Kidney (tissue), 13 donors: ENCODE measurements at regions not wholly inside any gene's neighbourhood (a gene's known extent, or its start where the extent isn't known, plus 50 kb on each side); places are given as distances from the start of the nearest gene placed in this dataset.

ENCODE experiments used
- DNase-seq, 5 donors: peaks; one replicate each; pipeline ENCODE4 v3.0.0-alpha.2; 2013 to 2020
- FAIRE-seq: peaks from 2 replicates; lab custom pipeline; 2012; peaks lifted over from hg19 to GRCh38; lab: Jason Lieb, UNC
- H3K27ac ChIP-seq, 2 donors: one replicate each; pipeline ENCODE4 v1.7.0; 2013; ENCODE audit warnings: low read depth in 2 of 2, low read length in 2 of 2, inconsistent platforms in 1 of 2
- H3K27me3 ChIP-seq: one replicate; pipeline ENCODE4 v1.7.1; 2013; ENCODE audit warnings: low read length, inconsistent platforms; ENCODE audit not compliant: control insufficient read depth, insufficient read depth
- H3K36me3 ChIP-seq, 3 donors: one replicate each; pipeline versions ENCODE4 v1.7.0 to v1.7.1; 2013; ENCODE audit warnings: low read length in 3 of 3, control low read depth in 1 of 3, inconsistent platforms in 1 of 3; ENCODE audit not compliant: insufficient read depth in 3 of 3, control insufficient read depth in 2 of 3
- H3K4me1 ChIP-seq, 3 donors: one replicate each; pipeline versions ENCODE4 v1.7.0 to v1.7.1; 2013; ENCODE audit warnings: low read length in 3 of 3, inconsistent platforms in 1 of 3, low read depth in 1 of 3; ENCODE audit not compliant: control insufficient read depth in 2 of 3, insufficient read depth in 2 of 3
- H3K4me3 ChIP-seq, 3 donors: one replicate each; pipeline versions ENCODE4 v1.7.0 to v1.8.1; 2013; ENCODE audit warnings: low read length in 3 of 3, control low read depth in 1 of 3, inconsistent platforms in 1 of 3
- H3K9ac ChIP-seq, 3 donors: one replicate each; pipeline versions ENCODE4 v1.7.0 to v1.7.1; 2013; ENCODE audit warnings: low read length in 3 of 3, control low read depth in 1 of 3, inconsistent platforms in 1 of 3
- H3K9me3 ChIP-seq, 3 donors: one replicate each; pipeline versions ENCODE4 v1.7.0 to v1.7.1; 2013; ENCODE audit warnings: low read length in 3 of 3, control low read depth in 1 of 3, inconsistent platforms in 1 of 3; ENCODE audit not compliant: control insufficient read depth in 2 of 3, insufficient read depth in 1 of 3
- intact Hi-C: fragments of 100-400 bp; cut with DNase I; formaldehyde crosslinking; loops from one replicate; pipeline ENCODE4 v1.11.1; 2022
- TF ChIP-seq, protein P1 (sequence below): IDR thresholded peaks from 3 replicates; pipeline ENCODE4 v1.5.1; 2012; ENCODE audit warnings: mild to moderate bottlenecking, moderate library complexity, borderline replicate concordance; ENCODE audit not compliant: insufficient read depth; ENCODE audit errors: extremely low read depth
- donor health status: control.
- donor health status: control.
- donor health status: control.
- donor health status: control.
- donor health status: control.
- donor health status: DM: yes; HTN: yes; CAD: no.
- donor health status: Normal renal cell carcinoma (clear cell type).

DNA sequence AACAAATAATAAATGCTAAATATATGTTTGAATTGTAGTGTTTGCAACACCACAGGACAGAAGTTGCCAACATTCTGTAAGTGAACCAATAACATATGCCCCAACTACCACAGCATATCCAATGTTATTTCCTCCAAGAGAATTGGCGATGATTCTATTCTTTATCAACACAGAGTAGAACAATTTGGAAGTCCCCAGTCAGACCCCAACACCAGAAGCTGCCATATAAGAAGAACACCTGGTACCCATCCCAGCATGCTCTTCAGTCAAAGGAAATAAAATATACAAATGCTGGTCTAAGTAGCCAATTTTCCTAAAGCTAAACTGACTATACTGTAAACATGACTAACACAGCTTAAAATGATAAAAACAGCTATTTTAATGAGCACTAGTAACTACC lies 145.7 kb downstream of the KLF12 start:
- intact Hi-C loops, result no loop called here
- DNase-seq, result no peak
- no peaks in the 10 kb centered on the region for H3K9me3 ChIP-seq
- no peaks in the 10 kb centered on the region for H3K27me3 ChIP-seq
- H3K4me3 ChIP-seq, result no peak overlapping the region
- H3K9ac ChIP-seq, result no peak overlapping the region
- H3K4me1 ChIP-seq, result no peaks in the 10 kb centered on the region
- TF ChIP-seq, protein P1, sequence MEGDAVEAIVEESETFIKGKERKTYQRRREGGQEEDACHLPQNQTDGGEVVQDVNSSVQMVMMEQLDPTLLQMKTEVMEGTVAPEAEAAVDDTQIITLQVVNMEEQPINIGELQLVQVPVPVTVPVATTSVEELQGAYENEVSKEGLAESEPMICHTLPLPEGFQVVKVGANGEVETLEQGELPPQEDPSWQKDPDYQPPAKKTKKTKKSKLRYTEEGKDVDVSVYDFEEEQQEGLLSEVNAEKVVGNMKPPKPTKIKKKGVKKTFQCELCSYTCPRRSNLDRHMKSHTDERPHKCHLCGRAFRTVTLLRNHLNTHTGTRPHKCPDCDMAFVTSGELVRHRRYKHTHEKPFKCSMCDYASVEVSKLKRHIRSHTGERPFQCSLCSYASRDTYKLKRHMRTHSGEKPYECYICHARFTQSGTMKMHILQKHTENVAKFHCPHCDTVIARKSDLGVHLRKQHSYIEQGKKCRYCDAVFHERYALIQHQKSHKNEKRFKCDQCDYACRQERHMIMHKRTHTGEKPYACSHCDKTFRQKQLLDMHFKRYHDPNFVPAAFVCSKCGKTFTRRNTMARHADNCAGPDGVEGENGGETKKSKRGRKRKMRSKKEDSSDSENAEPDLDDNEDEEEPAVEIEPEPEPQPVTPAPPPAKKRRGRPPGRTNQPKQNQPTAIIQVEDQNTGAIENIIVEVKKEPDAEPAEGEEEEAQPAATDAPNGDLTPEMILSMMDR, result no peak
- H3K36me3 ChIP-seq, result peaks cover 0 to 4% (median 0%) of the 10 kb centered on the region in 3 donors
- FAIRE-seq, result no peak
- H3K27ac ChIP-seq, result no peak overlapping the region

DNA sequence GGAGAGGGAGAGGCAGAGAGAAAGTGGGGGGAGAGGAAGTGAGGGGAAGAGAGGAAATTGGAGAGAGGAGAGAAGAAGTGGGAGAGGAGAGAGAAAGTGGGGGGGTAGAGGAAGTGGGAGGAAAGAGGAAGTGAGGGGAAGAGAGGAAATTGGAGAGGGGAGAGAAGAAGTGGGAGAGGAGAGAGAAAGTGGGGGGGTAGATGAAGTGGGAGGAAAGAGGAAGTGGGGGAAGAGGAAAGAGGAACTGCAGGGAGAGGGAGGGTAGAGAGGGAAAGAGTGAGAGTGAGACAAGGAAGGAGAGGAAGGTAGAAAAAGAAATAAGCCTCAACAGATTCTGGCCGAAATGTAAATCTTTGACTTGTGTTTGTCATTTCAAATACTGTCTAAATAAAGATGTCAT lies 146.6 kb downstream of the KLF12 start:
- FAIRE-seq, result no peak
- H3K27ac ChIP-seq, result no peak overlapping the region
- no peak overlapping the region for H3K9ac ChIP-seq
- H3K36me3 ChIP-seq, result peaks cover 0 to 4% (median 0%) of the 10 kb centered on the region in 3 donors
- no peaks in the 10 kb centered on the region for H3K4me1 ChIP-seq
- no peak overlapping the region for H3K4me3 ChIP-seq
- TF ChIP-seq, protein P1, result no peak
- H3K27me3 ChIP-seq, result no peaks in the 10 kb centered on the region
- H3K9me3 ChIP-seq, result no peaks in the 10 kb centered on the region
- intact Hi-C loops, result no loop called here
- DNase-seq, result no peak

- no peaks in the 10 kb centered on the region for H3K36me3 ChIP-seq
- DNase-seq (no peak), FAIRE-seq (no peak)
- TF ChIP-seq, protein P1, result no peak
- H3K4me3 ChIP-seq, result no peak overlapping the region
- no peaks in the 10 kb centered on the region for H3K27me3 ChIP-seq
- intact Hi-C loops, result no loop called here
- H3K4me1 ChIP-seq, result no peaks in the 10 kb centered on the region
- no peak overlapping the region for H3K9ac ChIP-seq
- H3K9me3 ChIP-seq, result no peaks in the 10 kb centered on the region
- H3K27ac ChIP-seq, result no peak overlapping the region
Measured at GRCh38 chr13:73985783-73986182, 148.4 kb downstream of the KLF12 start.
